ENCODE measurements at regions not wholly inside any gene's neighbourhood (a gene's known extent, or its start where the extent isn't known, plus 50 kb on each side); places are given as distances from the start of the nearest gene placed in this dataset.

GRCh38 chr1:184167352-184167751 lies 115.8 kb downstream of the TSEN15 start:
- intact Hi-C loops (cut with micrococcal nuclease; ENCODE audit: unreplicated experiment) (no loop called here), in situ Hi-C loops (cut with MboI) (no loop called here)
- ChIA-PET CTCF (no interaction called here), POLR2A (no interaction called here), RAD21 (ENCODE audit: unreplicated experiment) (no interaction called here), SMC1A (ENCODE audit: uncharacterized antibody, unreplicated experiment) (no interaction called here)
- Histone ChIP-seq H4K20me1 (ENCODE audit: control insufficient read depth, insufficient read depth) (no peaks in the 10 kb centered on the region; the same call in 1 of the 2 replicates), H3K79me2 (ENCODE audit: control insufficient read depth, insufficient read depth, low read length) (no peaks in the 10 kb centered on the region), H2AFZ (ENCODE audit: control insufficient read depth, low read depth, low read length) (no peak overlapping the region), H3K4me1 (ENCODE audit: control insufficient read depth, insufficient read depth, low read length) (peaks cover 22% of the 10 kb centered on the region), H3K4me2 (ENCODE audit: control insufficient read depth, insufficient read depth) (no peak overlapping the region), H3K9ac (ENCODE audit: control insufficient read depth, insufficient read depth, low read length) (no peak overlapping the region), H3K4me3 (no peak overlapping the region), H3K36me3 (ENCODE audit: control insufficient read depth in 2 of 2, insufficient read depth in 2 of 2, low read length in 1 of 2) (no peaks in the 10 kb centered on the region), H3K27ac (ENCODE audit: control insufficient read depth, insufficient read depth) (no peak overlapping the region), H3K27me3 (replicated peaks in 1 of 2; ENCODE audit: control insufficient read depth in 2 of 2, insufficient read depth in 2 of 2, low read length in 1 of 2) (no peaks in the 10 kb centered on the region), H3K9me3 (replicated peaks; ENCODE audit: control insufficient read depth, insufficient read depth, low read length) (no peaks in the 10 kb centered on the region; the same call in 2 of the 3 replicates)
- WGBS (ENCODE audit: insufficient coverage, insufficient replicate concordance, low lambda C conversion rate, missing lambda C conversion rate), result 0% methylated on average over 1 of the region's 1 CpG
- BruUV-seq (replicated peaks), result no TSS peak
- no peak for DNase-seq (ENCODE audit: low read depth, low spot score)
- no peak for FAIRE-seq
- TF ChIP-seq POLR2AphosphoS2 (IDR thresholded peaks at IDR 0.05; ENCODE audit: low read depth, low read length) (no peak), CHD1 (IDR thresholded peaks at IDR 0.05; ENCODE audit: low read depth, low read length) (no peak), EP300 (IDR thresholded peaks at IDR 0.05; ENCODE audit: borderline replicate concordance in 1 of 2, control insufficient read depth in 1 of 2, low read depth in 2 of 2, low read length in 2 of 2) (no peak), SPI1 (IDR thresholded peaks at IDR 0.05; ENCODE audit: borderline replicate concordance, insufficient read depth, low read depth, low read length) (no peak), SP1 (IDR thresholded peaks at IDR 0.05; ENCODE audit: low read depth, low read length) (no peak)
- ATAC-seq, result no peak

GRCh38 chr1:184170719-184171118 lies 119.2 kb downstream of the TSEN15 start:
- FAIRE-seq (no peak), ATAC-seq (no peak), DNase-seq (ENCODE audit: low read depth, low spot score) (no peak)
- H3K79me2 ChIP-seq (ENCODE audit: control insufficient read depth, insufficient read depth, low read length), result no peaks in the 10 kb centered on the region
- H3K27ac ChIP-seq (ENCODE audit: control insufficient read depth, insufficient read depth), result no peak overlapping the region
- no peak overlapping the region for H2AFZ ChIP-seq (ENCODE audit: control insufficient read depth, low read depth, low read length)
- H3K9ac ChIP-seq (ENCODE audit: control insufficient read depth, insufficient read depth, low read length), result no peak overlapping the region
- no peaks in the 10 kb centered on the region for H4K20me1 ChIP-seq (ENCODE audit: control insufficient read depth, insufficient read depth)
- RAD21 ChIA-PET (ENCODE audit: unreplicated experiment), result no interaction called here
- H3K4me3 ChIP-seq, result no peak overlapping the region
- CTCF ChIA-PET, result no interaction called here
- no TSS peak for BruUV-seq (replicated peaks)
- H3K4me2 ChIP-seq (ENCODE audit: control insufficient read depth, insufficient read depth), result no peak overlapping the region
- intact Hi-C loops (cut with micrococcal nuclease; ENCODE audit: unreplicated experiment), result no loop called here
- no peaks in the 10 kb centered on the region; the same call in 1 of the 2 replicates for H3K4me1 ChIP-seq (ENCODE audit: control insufficient read depth, insufficient read depth, low read length)
- no peaks in the 10 kb centered on the region for H3K27me3 ChIP-seq (replicated peaks in 1 of 2; ENCODE audit: control insufficient read depth in 2 of 2, insufficient read depth in 2 of 2, low read length in 1 of 2)
- no peaks in the 10 kb centered on the region for H3K36me3 ChIP-seq (ENCODE audit: control insufficient read depth in 2 of 2, insufficient read depth in 2 of 2, low read length in 1 of 2)
- H3K9me3 ChIP-seq (replicated peaks; ENCODE audit: control insufficient read depth, insufficient read depth, low read length), result no peaks in the 10 kb centered on the region
- in situ Hi-C loops (cut with MboI), result no loop called here
- POLR2A ChIA-PET, result no interaction called here
- SMC1A ChIA-PET (ENCODE audit: uncharacterized antibody, unreplicated experiment), result no interaction called here
- TF ChIP-seq KDM1A (IDR thresholded peaks at IDR 0.05; ENCODE audit: borderline replicate concordance), result no peak
- TF ChIP-seq, protein P1, sequence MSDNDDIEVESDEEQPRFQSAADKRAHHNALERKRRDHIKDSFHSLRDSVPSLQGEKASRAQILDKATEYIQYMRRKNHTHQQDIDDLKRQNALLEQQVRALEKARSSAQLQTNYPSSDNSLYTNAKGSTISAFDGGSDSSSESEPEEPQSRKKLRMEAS (IDR thresholded peaks at IDR 0.05; ENCODE audit: low read depth, low read length), result no peak
- no peak for TF ChIP-seq ZNF274 (IDR thresholded peaks at IDR 0.05; ENCODE audit: insufficient read depth, insufficient read length)
- no peak for TF ChIP-seq RELA (IDR thresholded peaks at IDR 0.05; ENCODE audit: borderline replicate concordance, partially characterized antibody)
- TF ChIP-seq TCF12 (IDR thresholded peaks at IDR 0.05; ENCODE audit: low read depth, low read length), result no peak
- no peak for TF ChIP-seq NBN (IDR thresholded peaks at IDR 0.05)
- TF ChIP-seq E2F8 (IDR thresholded peaks at IDR 0.05; ENCODE audit: low read depth, partially characterized antibody), result no peak
- no peak for TF ChIP-seq TARDBP (IDR thresholded peaks at IDR 0.05; ENCODE audit: borderline replicate concordance)
- TF ChIP-seq ZZZ3 (IDR thresholded peaks at IDR 0.05; ENCODE audit: control insufficient read depth, insufficient read length, low read depth), result no peak
- TF ChIP-seq ZNF207 (IDR thresholded peaks at IDR 0.05; ENCODE audit: borderline replicate concordance), result no peak
- no peak for TF ChIP-seq ASH2L (IDR thresholded peaks at IDR 0.05; ENCODE audit: borderline replicate concordance, low read depth)
- TF ChIP-seq YBX1 (IDR thresholded peaks at IDR 0.05), result no peak
- TF ChIP-seq ZNF24 (IDR thresholded peaks at IDR 0.05), result no peak

Measured in GM12878 (cell line).